Panc1 (cell line): ENCODE measurements at regions not wholly inside any gene's neighbourhood (a gene's known extent, or its start where the extent isn't known, plus 50 kb on each side); places are given as distances from the start of the nearest gene placed in this dataset.

Experiments
- CTCF ChIP-seq: fragments of 450-650 bp; IDR thresholded peaks from 2 replicates; pipeline ENCODE4 v1.5.1; 2017; ENCODE audit warnings: mild to moderate bottlenecking
- POLR2AphosphoS5 ChIP-seq: IDR thresholded peaks from 2 replicates; pipeline ENCODE4 v1.6.1; 2012; ENCODE audit warnings: mild to moderate bottlenecking, low read depth, low read length, moderate library complexity
- REST ChIP-seq, 2 experiments: IDR thresholded peaks; 2 replicates each; pipeline ENCODE4 v1.6.1; 2011 to 2012; ENCODE audit warnings: low read depth in 2 of 2, control low read depth in 1 of 2, low read length in 1 of 2, mild to moderate bottlenecking in 1 of 2, moderate library complexity in 1 of 2; ENCODE audit not compliant: insufficient read depth in 1 of 2
- SIN3A ChIP-seq: IDR thresholded peaks from 2 replicates; pipeline ENCODE4 v1.6.1; 2012; ENCODE audit warnings: low read depth, mild to moderate bottlenecking, low read length, moderate library complexity, borderline replicate concordance; ENCODE audit not compliant: insufficient read depth
- TCF7L2 ChIP-seq: IDR thresholded peaks from 2 replicates; pipeline ENCODE4 v1.6.1; 2011; ENCODE audit warnings: mild to moderate bottlenecking, low read depth, low read length, inconsistent platforms

- TF ChIP-seq CTCF (no peak), POLR2AphosphoS5 (no peak), SIN3A (no peak), REST (IDR thresholded peaks at IDR 0.05; ENCODE audit: insufficient read depth in 1 of 2, low read depth in 2 of 2, low read length in 1 of 2) (no peak), TCF7L2 (no peak)
Measured at GRCh38 chr4:138658518-138658917, 357.1 kb upstream of the NOCT start.
